MM.1S (cell line): ENCODE measurements at regions not wholly inside any gene's neighbourhood (a gene's known extent, or its start where the extent isn't known, plus 50 kb on each side); places are given as distances from the start of the nearest gene placed in this dataset.

ENCODE experiments used
- EZH2 ChIP-seq: fragments of 300-600 bp; sonication (generic); optimal IDR thresholded peaks from 2 replicates; pipeline ENCODE3; 2017; ENCODE audit warnings: low read depth, mild to moderate bottlenecking, antibody characterized with exemption, low read length, mixed read lengths
- EZH2phosphoT487 ChIP-seq: fragments of 300-600 bp; sonication (generic); IDR thresholded peaks from 2 replicates; pipeline ENCODE4 v1.6.1; 2018; ENCODE audit warnings: antibody characterized with exemption, low read length
- TF ChIP-seq, protein P1 (sequence below): fragments of 300-600 bp; sonication (generic); IDR thresholded peaks from 2 replicates; pipeline ENCODE4 v1.5.1; 2016; ENCODE audit warnings: antibody characterized with exemption, low read length, mixed read lengths

DNA sequence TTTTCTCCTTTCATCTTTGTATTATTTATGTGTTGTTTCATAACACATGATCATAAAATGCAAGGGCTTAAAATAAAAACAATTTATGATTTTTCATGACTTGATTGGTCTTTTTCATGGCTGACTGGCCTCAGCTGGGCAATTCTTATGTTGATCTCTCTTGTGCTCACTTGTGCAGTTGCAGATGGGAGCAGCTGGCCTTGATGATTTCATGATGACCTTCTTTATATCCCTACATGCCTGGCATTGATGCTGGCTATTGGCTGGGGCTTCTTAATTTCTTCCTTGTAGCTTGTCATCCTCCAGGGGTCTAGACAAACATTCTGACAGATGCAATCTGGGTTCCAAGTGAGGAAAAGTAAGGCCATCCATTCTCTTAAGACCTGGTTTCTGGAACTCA, 1832.8 kb upstream of the FLRT2 start:
- TF ChIP-seq, protein P1, sequence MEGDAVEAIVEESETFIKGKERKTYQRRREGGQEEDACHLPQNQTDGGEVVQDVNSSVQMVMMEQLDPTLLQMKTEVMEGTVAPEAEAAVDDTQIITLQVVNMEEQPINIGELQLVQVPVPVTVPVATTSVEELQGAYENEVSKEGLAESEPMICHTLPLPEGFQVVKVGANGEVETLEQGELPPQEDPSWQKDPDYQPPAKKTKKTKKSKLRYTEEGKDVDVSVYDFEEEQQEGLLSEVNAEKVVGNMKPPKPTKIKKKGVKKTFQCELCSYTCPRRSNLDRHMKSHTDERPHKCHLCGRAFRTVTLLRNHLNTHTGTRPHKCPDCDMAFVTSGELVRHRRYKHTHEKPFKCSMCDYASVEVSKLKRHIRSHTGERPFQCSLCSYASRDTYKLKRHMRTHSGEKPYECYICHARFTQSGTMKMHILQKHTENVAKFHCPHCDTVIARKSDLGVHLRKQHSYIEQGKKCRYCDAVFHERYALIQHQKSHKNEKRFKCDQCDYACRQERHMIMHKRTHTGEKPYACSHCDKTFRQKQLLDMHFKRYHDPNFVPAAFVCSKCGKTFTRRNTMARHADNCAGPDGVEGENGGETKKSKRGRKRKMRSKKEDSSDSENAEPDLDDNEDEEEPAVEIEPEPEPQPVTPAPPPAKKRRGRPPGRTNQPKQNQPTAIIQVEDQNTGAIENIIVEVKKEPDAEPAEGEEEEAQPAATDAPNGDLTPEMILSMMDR, result no peak
- TF ChIP-seq EZH2 (no peak), EZH2phosphoT487 (no peak)
